ENCODE measurements at regions not wholly inside any gene's neighbourhood (a gene's known extent, or its start where the extent isn't known, plus 50 kb on each side); places are given as distances from the start of the nearest gene placed in this dataset.

DNA sequence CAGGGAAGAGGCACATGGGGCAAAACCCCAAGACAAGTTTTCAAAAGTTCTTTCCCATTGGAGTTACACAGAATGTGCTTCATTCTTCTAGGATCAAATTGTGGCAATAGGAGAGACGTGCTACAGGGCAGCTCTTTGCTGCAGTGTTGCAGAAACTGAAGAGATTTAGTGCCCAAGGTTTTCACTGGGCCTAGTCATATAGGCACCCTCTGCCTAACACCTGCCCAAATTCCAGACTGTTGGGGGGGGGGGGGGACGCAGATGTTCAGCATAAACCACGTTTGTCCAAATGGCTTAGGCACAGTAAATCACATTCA, 346.8 kb upstream of the ZNF717 start:
- DNase-seq (ENCODE audit: low read depth) = no peak
- H3K4me3 ChIP-seq (ENCODE audit: low read depth, low read length) = no peak overlapping the region
- TF ChIP-seq CTCF (conservative IDR thresholded peaks at IDR 0.05; ENCODE audit: low read depth, low read length) = no peak

DNA sequence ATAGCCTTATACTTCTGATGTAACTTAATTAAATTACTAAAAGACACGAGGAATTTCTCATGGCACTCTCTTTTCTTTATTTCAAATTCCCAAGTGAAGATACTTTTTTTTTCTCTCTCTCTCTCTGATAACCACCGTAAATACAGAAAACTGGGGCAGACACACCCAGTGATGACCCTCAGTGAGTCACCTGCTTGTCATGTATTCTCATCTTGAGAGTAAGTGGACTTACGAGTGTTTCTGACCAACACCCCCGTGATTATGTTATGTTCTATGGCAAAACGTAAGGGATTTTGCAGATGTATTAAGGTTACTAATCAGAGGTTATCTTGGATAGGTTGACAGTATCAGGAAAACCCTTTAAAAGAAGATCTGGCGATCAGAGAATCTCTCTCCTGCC, 348.8 kb upstream of the ZNF717 start:
- no peak for TF ChIP-seq CTCF (conservative IDR thresholded peaks at IDR 0.05; ENCODE audit: low read depth, low read length)
- no peak overlapping the region for H3K4me3 ChIP-seq (ENCODE audit: low read depth, low read length)
- DNase-seq (ENCODE audit: low read depth) = no peak

- DNase-seq (ENCODE audit: low read depth) = no peak
- no peak for TF ChIP-seq CTCF (conservative IDR thresholded peaks at IDR 0.05; ENCODE audit: low read depth, low read length)
- H3K4me3 ChIP-seq (ENCODE audit: low read depth, low read length) = no peak overlapping the region
Measured at GRCh38 chr3:76138921-76139320, 353.6 kb upstream of the ZNF717 start.

DNA sequence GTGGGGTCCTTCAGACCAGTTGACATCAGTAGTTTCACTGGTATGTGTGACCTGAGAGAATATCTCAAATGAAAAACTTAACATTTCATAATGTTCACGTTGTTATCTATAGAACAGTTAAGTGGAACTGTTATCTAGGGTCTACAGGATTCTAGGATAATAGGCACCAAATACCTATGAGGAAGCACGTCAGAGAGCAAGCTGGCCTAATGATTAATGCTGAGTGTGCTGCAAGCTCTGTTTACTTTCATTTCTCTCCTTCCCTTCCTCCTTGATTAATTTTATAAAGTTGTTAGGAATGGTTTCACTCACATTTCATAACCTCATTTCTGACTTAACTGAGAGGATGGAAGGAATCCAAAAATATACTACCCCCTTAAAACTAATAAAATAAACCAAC, 362.5 kb upstream of the ZNF717 start:
- no peak for TF ChIP-seq CTCF (conservative IDR thresholded peaks at IDR 0.05; ENCODE audit: low read depth, low read length)
- DNase-seq (ENCODE audit: low read depth) = no peak
- H3K4me3 ChIP-seq (ENCODE audit: low read depth, low read length) = no peak overlapping the region

GRCh38 chr3:76152028-76152427, 366.7 kb upstream of the ZNF717 start:
- no peak for DNase-seq (ENCODE audit: low read depth)
- no peak for TF ChIP-seq CTCF (conservative IDR thresholded peaks at IDR 0.05; ENCODE audit: low read depth, low read length)
- H3K4me3 ChIP-seq (ENCODE audit: low read depth, low read length) = no peak overlapping the region

GRCh38 chr3:76161856-76162255, 376.5 kb upstream of the ZNF717 start:
- H3K4me3 ChIP-seq (ENCODE audit: low read depth, low read length) = no peak overlapping the region
- no peak for DNase-seq (ENCODE audit: low read depth)
- no peak for TF ChIP-seq CTCF (conservative IDR thresholded peaks at IDR 0.05; ENCODE audit: low read depth, low read length)

- H3K4me3 ChIP-seq (ENCODE audit: low read depth, low read length) = no peak overlapping the region
- no peak for DNase-seq (ENCODE audit: low read depth)
- TF ChIP-seq CTCF (conservative IDR thresholded peaks at IDR 0.05; ENCODE audit: low read depth, low read length) = no peak
Measured at GRCh38 chr3:76171647-76172046, 386.3 kb upstream of the ZNF717 start.
